H9 (cell line): ENCODE measurements at regions not wholly inside any gene's neighbourhood (a gene's known extent, or its start where the extent isn't known, plus 50 kb on each side); places are given as distances from the start of the nearest gene placed in this dataset.

Source experiments
- DNase-seq: peaks from one replicate; pipeline ENCODE4 v3.0.0-alpha.2; 2017
- H2AFZ ChIP-seq: one replicate; pipeline ENCODE4 v1.6.1; 2013; ENCODE audit warnings: mild to moderate bottlenecking, low read length, control low read depth, moderate library complexity
- H2AK5ac ChIP-seq: 2 replicates; pipeline ENCODE4 v1.6.1; 2013; ENCODE audit warnings: low read length, control low read depth, mixed read lengths; ENCODE audit not compliant: insufficient read length
- H2BK120ac ChIP-seq: one replicate; pipeline ENCODE4 v1.6.1; 2013; ENCODE audit warnings: low read depth, mild to moderate bottlenecking, low read length, control low read depth, inconsistent platforms; ENCODE audit not compliant: poor library complexity, severe bottlenecking
- H2BK12ac ChIP-seq: 2 replicates; pipeline ENCODE4 v1.6.1; 2013; ENCODE audit warnings: low read length, control low read depth, mixed read lengths, low read depth; ENCODE audit not compliant: insufficient read length
- H2BK15ac ChIP-seq: 2 replicates; pipeline ENCODE4 v1.6.1; 2013; ENCODE audit warnings: low read depth, low read length, control low read depth
- H2BK20ac ChIP-seq: one replicate; pipeline ENCODE4 v1.6.1; 2013; ENCODE audit warnings: low read depth, mild to moderate bottlenecking, low read length, control low read depth, inconsistent platforms; ENCODE audit not compliant: poor library complexity, severe bottlenecking
- H2BK5ac ChIP-seq: 2 replicates; pipeline ENCODE4 v1.6.1; 2013; ENCODE audit warnings: low read length, control low read depth, mixed read lengths; ENCODE audit not compliant: insufficient read length
- H3K14ac ChIP-seq: 2 replicates; pipeline ENCODE4 v1.6.1; 2013; ENCODE audit warnings: low read length, control low read depth; ENCODE audit not compliant: insufficient read depth
- H3K18ac ChIP-seq: 2 replicates; pipeline ENCODE4 v1.6.1; 2013; ENCODE audit warnings: low read depth, mild to moderate bottlenecking, mixed read lengths, low read length, control low read depth; ENCODE audit not compliant: insufficient read length
- H3K23ac ChIP-seq: 2 replicates; pipeline ENCODE4 v1.6.1; 2013; ENCODE audit warnings: low read length, control low read depth, mixed read lengths, low read depth; ENCODE audit not compliant: insufficient read length
- H3K23me2 ChIP-seq: 2 replicates; pipeline ENCODE4 v1.6.1; 2013; ENCODE audit warnings: low read depth, mild to moderate bottlenecking, mixed read lengths, low read length, control low read depth; ENCODE audit not compliant: insufficient read length, poor library complexity, severe bottlenecking
- H3K27ac ChIP-seq: 2 replicates; pipeline ENCODE4 v1.5.1; 2013; ENCODE audit warnings: low read length, control low read depth, mixed read lengths, low read depth; ENCODE audit not compliant: insufficient read length
- H3K27me3 ChIP-seq: 2 replicates; pipeline ENCODE4 v1.6.1; 2013; ENCODE audit warnings: low read length, control low read depth, inconsistent platforms; ENCODE audit not compliant: insufficient read depth
- H3K4ac ChIP-seq: 2 replicates; pipeline ENCODE4 v1.6.1; 2013; ENCODE audit warnings: low read depth, mild to moderate bottlenecking, control low read depth, inconsistent platforms, low read length, moderate library complexity
- H3K4me1 ChIP-seq: 2 replicates; pipeline ENCODE4 v1.6.1; 2013; ENCODE audit warnings: low read length, control low read depth, inconsistent platforms; ENCODE audit not compliant: insufficient read depth
- H3K4me2 ChIP-seq: 2 replicates; pipeline ENCODE4 v1.6.1; 2013; ENCODE audit warnings: low read length, control low read depth, mixed read lengths; ENCODE audit not compliant: insufficient read length, insufficient read depth
- H3K56ac ChIP-seq: 2 replicates; pipeline ENCODE4 v1.6.1; 2013; ENCODE audit warnings: low read depth, mild to moderate bottlenecking, mixed read lengths, low read length, control low read depth; ENCODE audit not compliant: insufficient read length
- H3K79me1 ChIP-seq: 2 replicates; pipeline ENCODE4 v1.6.1; 2013; ENCODE audit warnings: low read depth, mild to moderate bottlenecking, moderate library complexity, low read length, control low read depth, inconsistent platforms; ENCODE audit not compliant: insufficient read depth, poor library complexity, severe bottlenecking
- H3K79me2 ChIP-seq: 2 replicates; pipeline ENCODE4 v1.6.1; 2013; ENCODE audit warnings: low read length, control low read depth, inconsistent platforms; ENCODE audit not compliant: insufficient read depth
- H3K9ac ChIP-seq: 2 replicates; pipeline ENCODE4 v1.6.1; 2013; ENCODE audit warnings: low read length, control low read depth, mixed read lengths; ENCODE audit not compliant: insufficient read length; ENCODE audit errors: extremely low read depth
- H3K9me3 ChIP-seq: one replicate; pipeline ENCODE4 v1.6.1; 2013; ENCODE audit warnings: low read depth, low read length, inconsistent platforms; ENCODE audit not compliant: control insufficient read depth
- H3T11ph ChIP-seq: one replicate; pipeline ENCODE4 v1.6.1; 2013; ENCODE audit warnings: mild to moderate bottlenecking, low read length, control low read depth, inconsistent platforms
- H4K20me1 ChIP-seq: one replicate; pipeline ENCODE4 v1.6.1; 2013; ENCODE audit not compliant: control insufficient read depth, insufficient read length, insufficient read depth
- H4K5ac ChIP-seq: 2 replicates; pipeline ENCODE4 v1.6.1; 2013; ENCODE audit warnings: low read depth, mild to moderate bottlenecking, mixed read lengths, low read length, control low read depth; ENCODE audit not compliant: insufficient read length
- H4K8ac ChIP-seq: replicated peaks from 2 replicates; pipeline ENCODE4 v1.6.1; 2013; ENCODE audit warnings: low read length, control low read depth, mixed read lengths, low read depth; ENCODE audit not compliant: insufficient read length
- H4K91ac ChIP-seq: 2 replicates; pipeline ENCODE4 v1.6.1; 2013; ENCODE audit warnings: low read depth, mild to moderate bottlenecking, moderate library complexity, mixed read lengths, low read length, control low read depth; ENCODE audit not compliant: insufficient read length
- H3K27ac Mint-ChIP-seq, 3 experiments: 2 replicates in 2 of 3; 3 replicates in 1 of 3; pipeline ENCODE4 v1.8.0; 2020 to 2021; ENCODE audit warnings: mixed read lengths in 3 of 3, mild to moderate bottlenecking in 1 of 3, moderate library complexity in 1 of 3
- H3K27me3 Mint-ChIP-seq: 2 replicates; pipeline ENCODE4 v1.8.0; 2021; ENCODE audit warnings: low read depth, mild to moderate bottlenecking, moderate library complexity, mixed read lengths
- H3K36me3 Mint-ChIP-seq, 3 experiments: 2 replicates in 2 of 3; 3 replicates in 1 of 3; pipeline ENCODE4 v1.8.0; 2020 to 2021; ENCODE audit warnings: low read depth in 3 of 3, mixed read lengths in 3 of 3; ENCODE audit not compliant: insufficient read depth in 1 of 3
- H3K4me1 Mint-ChIP-seq, 2 experiments: 2 replicates each; pipeline ENCODE4 v1.8.0; 2020; ENCODE audit warnings: mixed read lengths in 2 of 2
- H3K4me3 Mint-ChIP-seq, 2 experiments: 2 replicates in 1 of 2; 3 replicates in 1 of 2; pipeline ENCODE4 v1.8.0; 2020 to 2021; ENCODE audit warnings: mild to moderate bottlenecking in 2 of 2, mixed read lengths in 2 of 2, moderate library complexity in 1 of 2
- H3K9me3 Mint-ChIP-seq, 2 experiments: 2 replicates in 1 of 2; 3 replicates in 1 of 2; pipeline ENCODE4 v1.8.0; 2020; ENCODE audit warnings: mild to moderate bottlenecking in 2 of 2, mixed read lengths in 2 of 2, moderate library complexity in 1 of 2
- WGBS: extraction: QIAGEN DNeasy Blood & Tissue Kit; methylation state at CpG from one replicate; pipeline ENCODE4 v1.1.7; 2013; ENCODE audit warnings: missing lambda C conversion rate, low lambda C conversion rate, mixed read lengths; ENCODE audit not compliant: insufficient read length; ENCODE audit errors: extremely low coverage; 5-methylcytosine and 5-hydroxymethylcytosine counted together
- TF ChIP-seq, protein P1 (sequence below): fragments of 200-600 bp; sonication (generic); conservative IDR thresholded peaks from 3 replicates; pipeline ENCODE4 v1.8.0; 2021; ENCODE audit warnings: antibody characterized with exemption, mild to moderate bottlenecking

DNA sequence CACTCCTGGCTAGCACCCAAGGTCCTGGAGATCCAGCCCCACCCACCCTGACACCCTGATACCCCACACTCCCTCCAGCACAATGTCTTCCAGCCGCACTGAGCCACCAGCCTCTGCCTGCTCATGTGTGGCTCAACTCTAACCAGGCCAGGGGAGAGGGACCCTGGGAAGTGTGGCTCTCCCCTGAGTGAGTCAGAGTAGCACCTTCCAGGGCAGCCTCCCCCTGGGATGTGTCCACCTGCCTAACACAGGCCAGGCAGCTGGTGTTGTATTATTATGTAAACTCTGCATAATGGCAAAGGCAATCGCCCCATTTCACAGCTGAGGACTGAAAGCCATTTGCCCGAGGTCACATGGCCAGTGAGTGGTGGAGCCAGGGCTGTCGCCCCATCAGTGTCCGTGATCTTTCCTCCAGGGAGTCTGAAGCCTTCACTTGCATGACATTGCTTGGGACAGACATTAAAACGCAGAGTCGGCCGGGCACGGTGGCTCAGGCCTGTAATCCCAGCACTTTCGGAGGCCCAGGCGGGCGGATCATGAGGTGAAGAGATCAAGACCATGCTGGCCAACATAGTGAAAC, 84.2 kb upstream of the FOXF1 start:
- Histone ChIP-seq H3K18ac (no peak overlapping the region), H2BK12ac (no peak overlapping the region), H2AK5ac (no peak overlapping the region), H4K8ac (no peak overlapping the region), H4K20me1 (no peaks in the 10 kb centered on the region), H3K56ac (no peak overlapping the region), H2BK15ac (no peak overlapping the region), H3K27me3 (no peaks in the 10 kb centered on the region), H3K23ac (no peak overlapping the region), H3K14ac (no peak overlapping the region), H3K4ac (no peak overlapping the region), H3K4me1 (no peaks in the 10 kb centered on the region), H3K23me2 (no peaks in the 10 kb centered on the region), H3K4me2 (no peak overlapping the region), H2BK120ac (no peak overlapping the region), H2BK5ac (no peak overlapping the region), H3K79me1 (no peaks in the 10 kb centered on the region), H4K5ac (no peak overlapping the region), H2AFZ (no peak overlapping the region), H3K9me3 (no peaks in the 10 kb centered on the region), H3T11ph (no peak overlapping the region), H3K27ac (no peak overlapping the region), H2BK20ac (no peak overlapping the region), H3K79me2 (no peaks in the 10 kb centered on the region), H3K9ac (no peak overlapping the region), H4K91ac (no peak overlapping the region)
- Mint-ChIP-seq H3K27me3 (peaks cover 13% of the 10 kb centered on the region), H3K4me3 (no peak overlapping the region), H3K27ac (no peak overlapping the region), H3K9me3 (no peaks in the 10 kb centered on the region; a peak in 2 of 5 replicates), H3K4me1 (peaks cover 17 to 19% of the 10 kb centered on the region in 2 experiments), H3K36me3 (no peaks in the 10 kb centered on the region; a peak in 1 of 7 replicates)
- TF ChIP-seq, protein P1, sequence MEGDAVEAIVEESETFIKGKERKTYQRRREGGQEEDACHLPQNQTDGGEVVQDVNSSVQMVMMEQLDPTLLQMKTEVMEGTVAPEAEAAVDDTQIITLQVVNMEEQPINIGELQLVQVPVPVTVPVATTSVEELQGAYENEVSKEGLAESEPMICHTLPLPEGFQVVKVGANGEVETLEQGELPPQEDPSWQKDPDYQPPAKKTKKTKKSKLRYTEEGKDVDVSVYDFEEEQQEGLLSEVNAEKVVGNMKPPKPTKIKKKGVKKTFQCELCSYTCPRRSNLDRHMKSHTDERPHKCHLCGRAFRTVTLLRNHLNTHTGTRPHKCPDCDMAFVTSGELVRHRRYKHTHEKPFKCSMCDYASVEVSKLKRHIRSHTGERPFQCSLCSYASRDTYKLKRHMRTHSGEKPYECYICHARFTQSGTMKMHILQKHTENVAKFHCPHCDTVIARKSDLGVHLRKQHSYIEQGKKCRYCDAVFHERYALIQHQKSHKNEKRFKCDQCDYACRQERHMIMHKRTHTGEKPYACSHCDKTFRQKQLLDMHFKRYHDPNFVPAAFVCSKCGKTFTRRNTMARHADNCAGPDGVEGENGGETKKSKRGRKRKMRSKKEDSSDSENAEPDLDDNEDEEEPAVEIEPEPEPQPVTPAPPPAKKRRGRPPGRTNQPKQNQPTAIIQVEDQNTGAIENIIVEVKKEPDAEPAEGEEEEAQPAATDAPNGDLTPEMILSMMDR: no peak
- no peak for DNase-seq
- WGBS: no CpG with 5 or more reads among the region's 12 CpGs
